ENCODE measurements at regions not wholly inside any gene's neighbourhood (a gene's known extent, or its start where the extent isn't known, plus 50 kb on each side); places are given as distances from the start of the nearest gene placed in this dataset.

- DNase-seq (ENCODE audit: low spot score, unreplicated experiment), result no peak
- Mint-ChIP-seq H3K4me3 (ENCODE audit: low read depth) (no peak overlapping the region), H3K36me3 (ENCODE audit: insufficient read depth) (no peaks in the 10 kb centered on the region), H3K27ac (no peak overlapping the region), H3K27me3 (no peaks in the 10 kb centered on the region), H3K9me3 (ENCODE audit: low read depth) (peaks cover 3% of the 10 kb centered on the region), H3K4me1 (ENCODE audit: low read depth) (no peaks in the 10 kb centered on the region)
- TF ChIP-seq CTCF (IDR thresholded peaks at IDR 0.05; ENCODE audit: unreplicated experiment), result no peak
Measured at GRCh38 chr20:40254023-40254772, 434.8 kb downstream of the MAFB start.

- Mint-ChIP-seq H3K36me3 (ENCODE audit: insufficient read depth) (no peaks in the 10 kb centered on the region), H3K27ac (no peak overlapping the region), H3K4me3 (ENCODE audit: low read depth) (no peak overlapping the region), H3K9me3 (ENCODE audit: low read depth) (peaks cover 3% of the 10 kb centered on the region), H3K27me3 (no peaks in the 10 kb centered on the region), H3K4me1 (ENCODE audit: low read depth) (no peaks in the 10 kb centered on the region)
- DNase-seq (ENCODE audit: low spot score, unreplicated experiment), result no peak
- peak; percentile 35 for TF ChIP-seq CTCF (IDR thresholded peaks at IDR 0.05; ENCODE audit: unreplicated experiment)
Measured at GRCh38 chr20:40251284-40251932, 437.6 kb downstream of the MAFB start.

GRCh38 chr20:40249805-40250204, 439.2 kb downstream of the MAFB start:
- no peak overlapping the region for H3K27ac Mint-ChIP-seq
- H3K4me1 Mint-ChIP-seq (ENCODE audit: low read depth), result no peaks in the 10 kb centered on the region
- H3K27me3 Mint-ChIP-seq, result no peaks in the 10 kb centered on the region

GRCh38 chr20:40245829-40246228, 443.2 kb downstream of the MAFB start:
- H3K4me1 Mint-ChIP-seq (ENCODE audit: low read depth), result no peaks in the 10 kb centered on the region
- H3K9me3 Mint-ChIP-seq (ENCODE audit: low read depth), result peaks cover under 1% of the 10 kb centered on the region
- no peak for TF ChIP-seq CTCF (IDR thresholded peaks at IDR 0.05; ENCODE audit: unreplicated experiment)
- peaks cover 7% of the 10 kb centered on the region for H3K27me3 Mint-ChIP-seq
- H3K27ac Mint-ChIP-seq, result no peak overlapping the region
- no peaks in the 10 kb centered on the region for H3K36me3 Mint-ChIP-seq (ENCODE audit: insufficient read depth)
- no peak overlapping the region for H3K4me3 Mint-ChIP-seq (ENCODE audit: low read depth)
- no peak for DNase-seq (ENCODE audit: low spot score, unreplicated experiment)

More at GRCh38 chr20:40249805-40250204, 439.2 kb downstream of the MAFB start:
- TF ChIP-seq CTCF (IDR thresholded peaks at IDR 0.05; ENCODE audit: unreplicated experiment), result no peak
- Mint-ChIP-seq H3K4me3 (ENCODE audit: low read depth) (no peak overlapping the region), H3K36me3 (ENCODE audit: insufficient read depth) (no peaks in the 10 kb centered on the region), H3K9me3 (ENCODE audit: low read depth) (peaks cover 3% of the 10 kb centered on the region)
- DNase-seq (ENCODE audit: low spot score, unreplicated experiment), result no peak

GRCh38 chr20:40244286-40244685, 444.8 kb downstream of the MAFB start:
- no peaks in the 10 kb centered on the region for H3K36me3 Mint-ChIP-seq (ENCODE audit: insufficient read depth)
- DNase-seq (ENCODE audit: low spot score, unreplicated experiment), result no peak
- H3K27me3 Mint-ChIP-seq, result peaks cover 7% of the 10 kb centered on the region
- no peaks in the 10 kb centered on the region for H3K9me3 Mint-ChIP-seq (ENCODE audit: low read depth)
- no peak overlapping the region for H3K27ac Mint-ChIP-seq
- H3K4me3 Mint-ChIP-seq (ENCODE audit: low read depth), result no peak overlapping the region
- TF ChIP-seq CTCF (IDR thresholded peaks at IDR 0.05; ENCODE audit: unreplicated experiment), result no peak
- no peaks in the 10 kb centered on the region for H3K4me1 Mint-ChIP-seq (ENCODE audit: low read depth)

Data from progenitor cell of endocrine pancreas (in vitro differentiated cells).